ENCODE measurements at regions not wholly inside any gene's neighbourhood (a gene's known extent, or its start where the extent isn't known, plus 50 kb on each side); places are given as distances from the start of the nearest gene placed in this dataset.

DNA sequence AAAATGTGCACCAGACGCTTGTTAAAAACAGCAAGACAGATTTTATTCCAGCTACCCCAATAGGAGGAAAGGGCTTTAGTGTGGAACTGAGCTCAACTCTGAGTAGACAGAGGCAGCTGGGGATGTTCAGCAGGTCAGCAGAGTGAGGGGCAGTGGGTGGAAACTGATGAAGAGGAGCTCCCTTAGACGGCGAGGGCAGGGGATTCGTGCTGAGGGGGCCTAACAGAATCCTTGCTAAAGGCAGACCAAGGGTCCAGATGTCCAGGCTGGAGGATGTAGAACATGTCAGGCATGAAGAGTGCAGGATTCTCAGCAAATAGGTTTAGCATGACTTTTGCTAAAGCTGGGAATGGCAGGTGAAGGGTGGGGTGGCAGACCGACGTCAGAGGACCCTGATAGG lies 71.9 kb upstream of the OLFM1 start:
- TF ChIP-seq, protein P1, sequence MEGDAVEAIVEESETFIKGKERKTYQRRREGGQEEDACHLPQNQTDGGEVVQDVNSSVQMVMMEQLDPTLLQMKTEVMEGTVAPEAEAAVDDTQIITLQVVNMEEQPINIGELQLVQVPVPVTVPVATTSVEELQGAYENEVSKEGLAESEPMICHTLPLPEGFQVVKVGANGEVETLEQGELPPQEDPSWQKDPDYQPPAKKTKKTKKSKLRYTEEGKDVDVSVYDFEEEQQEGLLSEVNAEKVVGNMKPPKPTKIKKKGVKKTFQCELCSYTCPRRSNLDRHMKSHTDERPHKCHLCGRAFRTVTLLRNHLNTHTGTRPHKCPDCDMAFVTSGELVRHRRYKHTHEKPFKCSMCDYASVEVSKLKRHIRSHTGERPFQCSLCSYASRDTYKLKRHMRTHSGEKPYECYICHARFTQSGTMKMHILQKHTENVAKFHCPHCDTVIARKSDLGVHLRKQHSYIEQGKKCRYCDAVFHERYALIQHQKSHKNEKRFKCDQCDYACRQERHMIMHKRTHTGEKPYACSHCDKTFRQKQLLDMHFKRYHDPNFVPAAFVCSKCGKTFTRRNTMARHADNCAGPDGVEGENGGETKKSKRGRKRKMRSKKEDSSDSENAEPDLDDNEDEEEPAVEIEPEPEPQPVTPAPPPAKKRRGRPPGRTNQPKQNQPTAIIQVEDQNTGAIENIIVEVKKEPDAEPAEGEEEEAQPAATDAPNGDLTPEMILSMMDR (IDR thresholded peaks at IDR 0.05), result no peak
- no peak for TF ChIP-seq EHMT2 (IDR thresholded peaks at IDR 0.05; ENCODE audit: low read depth)
- TF ChIP-seq TP53 (CRISPR knock-in tag; IDR thresholded peaks at IDR 0.05), result no peak
- no peak for TF ChIP-seq RFX5 (IDR thresholded peaks at IDR 0.05)
- no peak for TF ChIP-seq RAD21 (conservative IDR thresholded peaks at IDR 0.05 in 1 of 2, IDR thresholded peaks at IDR 0.05 in 1 of 2)
- TF ChIP-seq RCOR1 (IDR thresholded peaks at IDR 0.05; ENCODE audit: low read depth, low read length), result no peak
- no peak for TF ChIP-seq RNF2 (IDR thresholded peaks at IDR 0.05; ENCODE audit: borderline replicate concordance, low read depth)
- TF ChIP-seq CEBPB (IDR thresholded peaks at IDR 0.05), result no peak
- TF ChIP-seq POLR2A (IDR thresholded peaks at IDR 0.05; ENCODE audit: low read length), result no peak
- no peak for TF ChIP-seq REST (IDR thresholded peaks at IDR 0.05)

All from A549 (cell line).